ENCODE measurements at regions not wholly inside any gene's neighbourhood (a gene's known extent, or its start where the extent isn't known, plus 50 kb on each side); places are given as distances from the start of the nearest gene placed in this dataset.

DNA sequence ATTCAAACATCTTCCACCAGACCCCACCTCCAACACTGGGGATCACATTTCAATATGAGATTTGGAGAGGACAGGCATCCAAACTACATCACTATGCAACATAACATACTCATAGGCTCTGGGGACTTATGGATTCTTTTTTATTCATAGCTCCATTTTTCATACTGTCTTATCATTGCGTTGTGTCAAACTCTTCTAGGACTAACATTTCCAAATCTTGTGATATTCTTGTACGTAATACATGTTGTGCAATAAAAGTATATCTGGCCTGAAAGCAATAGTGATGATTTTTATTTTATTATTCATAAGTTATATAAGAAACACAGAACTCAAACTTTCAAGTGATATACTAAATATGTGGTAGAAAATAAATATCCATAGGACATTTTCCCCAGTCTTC, 60.6 kb upstream of the ACTR3 start:
- TF ChIP-seq, protein P1, sequence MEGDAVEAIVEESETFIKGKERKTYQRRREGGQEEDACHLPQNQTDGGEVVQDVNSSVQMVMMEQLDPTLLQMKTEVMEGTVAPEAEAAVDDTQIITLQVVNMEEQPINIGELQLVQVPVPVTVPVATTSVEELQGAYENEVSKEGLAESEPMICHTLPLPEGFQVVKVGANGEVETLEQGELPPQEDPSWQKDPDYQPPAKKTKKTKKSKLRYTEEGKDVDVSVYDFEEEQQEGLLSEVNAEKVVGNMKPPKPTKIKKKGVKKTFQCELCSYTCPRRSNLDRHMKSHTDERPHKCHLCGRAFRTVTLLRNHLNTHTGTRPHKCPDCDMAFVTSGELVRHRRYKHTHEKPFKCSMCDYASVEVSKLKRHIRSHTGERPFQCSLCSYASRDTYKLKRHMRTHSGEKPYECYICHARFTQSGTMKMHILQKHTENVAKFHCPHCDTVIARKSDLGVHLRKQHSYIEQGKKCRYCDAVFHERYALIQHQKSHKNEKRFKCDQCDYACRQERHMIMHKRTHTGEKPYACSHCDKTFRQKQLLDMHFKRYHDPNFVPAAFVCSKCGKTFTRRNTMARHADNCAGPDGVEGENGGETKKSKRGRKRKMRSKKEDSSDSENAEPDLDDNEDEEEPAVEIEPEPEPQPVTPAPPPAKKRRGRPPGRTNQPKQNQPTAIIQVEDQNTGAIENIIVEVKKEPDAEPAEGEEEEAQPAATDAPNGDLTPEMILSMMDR (IDR thresholded peaks at IDR 0.05 in 8 of 11, conservative IDR thresholded peaks at IDR 0.05 in 3 of 11), result no peak
- TF ChIP-seq POLR2AphosphoS5 (IDR thresholded peaks at IDR 0.05) (no peak), POLR2A (IDR thresholded peaks at IDR 0.05) (no peak)

All from spleen (tissue), 7 donors.